BE2C (cell line): ENCODE measurements at regions not wholly inside any gene's neighbourhood (a gene's known extent, or its start where the extent isn't known, plus 50 kb on each side); places are given as distances from the start of the nearest gene placed in this dataset.
A peak's percentile ranks its signal among the peaks of the same experiment; 100 is the strongest.
"Not testable (repeated sequence)": the region's sequence is repeated elsewhere in the genome, so short reads cannot be mapped to it uniquely, and the experiment has no call there.

Experiments
- DNase-seq: peaks from one replicate; pipeline ENCODE4 v3.0.0-alpha.2; 2020
- H3K27me3 ChIP-seq: fragments of 250-450 bp; sonication (Bioruptor Pico); 2 replicates; pipeline ENCODE4 v1.5.1; 2020; ENCODE audit warnings: mild to moderate bottlenecking
- H3K36me3 ChIP-seq: fragments of 250-450 bp; sonication (Bioruptor Pico); 2 replicates; pipeline ENCODE4 v1.5.1; 2020; ENCODE audit warnings: mild to moderate bottlenecking
- H3K4me1 ChIP-seq: fragments of 250-450 bp; sonication (Bioruptor Pico); 2 replicates; pipeline ENCODE4 v1.5.1; 2020
- H3K4me3 ChIP-seq: 2 replicates; pipeline ENCODE4 v1.5.1; 2011; ENCODE audit warnings: low read depth, low read length
- H3K9me3 ChIP-seq: fragments of 250-450 bp; sonication (Bioruptor Pico); 2 replicates; pipeline ENCODE4 v1.5.1; 2020
- TF ChIP-seq, protein P1 (sequence below): IDR thresholded peaks from 2 replicates; pipeline ENCODE4 v1.5.1; 2012; ENCODE audit warnings: mild to moderate bottlenecking, low read depth, low read length

DNA sequence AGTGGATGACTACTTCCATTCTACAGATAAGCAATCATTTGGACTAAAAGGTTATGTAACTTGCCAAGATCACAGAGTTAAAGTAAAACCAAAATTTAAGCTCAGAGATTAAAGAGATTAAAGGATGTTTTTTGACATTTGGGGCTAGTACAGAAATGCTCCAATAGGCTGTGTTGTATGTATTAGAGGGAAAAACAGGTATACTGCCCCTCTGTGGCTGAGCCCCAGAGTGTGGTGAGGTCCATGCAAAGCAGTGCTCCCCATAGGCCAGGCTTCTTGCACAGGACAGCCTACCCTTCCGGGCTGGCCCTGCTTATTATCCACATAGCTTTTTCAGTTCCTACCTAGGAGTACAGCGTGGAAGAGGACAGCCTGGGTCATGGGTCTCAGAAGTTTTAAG, 322.8 kb downstream of the POM121L12 start:
- Histone ChIP-seq H3K4me1 (no peaks in the 10 kb centered on the region), H3K4me3 (no peak overlapping the region), H3K27me3 (no peaks in the 10 kb centered on the region), H3K9me3 (no peaks in the 10 kb centered on the region), H3K36me3 (no peaks in the 10 kb centered on the region)
- TF ChIP-seq, protein P1, sequence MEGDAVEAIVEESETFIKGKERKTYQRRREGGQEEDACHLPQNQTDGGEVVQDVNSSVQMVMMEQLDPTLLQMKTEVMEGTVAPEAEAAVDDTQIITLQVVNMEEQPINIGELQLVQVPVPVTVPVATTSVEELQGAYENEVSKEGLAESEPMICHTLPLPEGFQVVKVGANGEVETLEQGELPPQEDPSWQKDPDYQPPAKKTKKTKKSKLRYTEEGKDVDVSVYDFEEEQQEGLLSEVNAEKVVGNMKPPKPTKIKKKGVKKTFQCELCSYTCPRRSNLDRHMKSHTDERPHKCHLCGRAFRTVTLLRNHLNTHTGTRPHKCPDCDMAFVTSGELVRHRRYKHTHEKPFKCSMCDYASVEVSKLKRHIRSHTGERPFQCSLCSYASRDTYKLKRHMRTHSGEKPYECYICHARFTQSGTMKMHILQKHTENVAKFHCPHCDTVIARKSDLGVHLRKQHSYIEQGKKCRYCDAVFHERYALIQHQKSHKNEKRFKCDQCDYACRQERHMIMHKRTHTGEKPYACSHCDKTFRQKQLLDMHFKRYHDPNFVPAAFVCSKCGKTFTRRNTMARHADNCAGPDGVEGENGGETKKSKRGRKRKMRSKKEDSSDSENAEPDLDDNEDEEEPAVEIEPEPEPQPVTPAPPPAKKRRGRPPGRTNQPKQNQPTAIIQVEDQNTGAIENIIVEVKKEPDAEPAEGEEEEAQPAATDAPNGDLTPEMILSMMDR, result peak; percentile 20; the same call in 1 of the 2 replicates
- DNase-seq, result no peak

DNA sequence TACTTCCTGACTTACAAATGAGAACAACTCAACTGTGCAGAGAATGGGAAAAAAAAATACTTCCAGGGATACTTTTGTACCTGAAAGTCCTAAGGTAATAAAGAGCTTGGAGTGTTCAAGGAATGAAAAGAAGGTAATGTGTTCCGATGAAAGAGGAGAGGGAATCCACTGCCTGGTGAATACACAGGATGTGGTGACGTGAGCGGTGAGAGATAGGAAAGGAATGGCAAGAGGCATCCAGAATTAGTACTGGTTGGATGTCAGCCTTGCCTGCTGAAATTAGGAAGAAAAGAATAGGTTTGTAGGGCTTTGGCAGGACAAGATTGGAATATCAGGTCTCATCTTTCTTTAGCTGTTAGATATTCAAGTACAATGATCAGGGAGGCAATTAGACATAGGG, 347.7 kb downstream of the POM121L12 start:
- no peaks in the 10 kb centered on the region for H3K9me3 ChIP-seq
- TF ChIP-seq, protein P1, result no peak
- H3K4me1 ChIP-seq, result no peaks in the 10 kb centered on the region; the same call in 1 of the 2 replicates
- H3K4me3 ChIP-seq, result no peak overlapping the region
- no peaks in the 10 kb centered on the region for H3K27me3 ChIP-seq
- no peak for DNase-seq
- H3K36me3 ChIP-seq, result no peaks in the 10 kb centered on the region

DNA sequence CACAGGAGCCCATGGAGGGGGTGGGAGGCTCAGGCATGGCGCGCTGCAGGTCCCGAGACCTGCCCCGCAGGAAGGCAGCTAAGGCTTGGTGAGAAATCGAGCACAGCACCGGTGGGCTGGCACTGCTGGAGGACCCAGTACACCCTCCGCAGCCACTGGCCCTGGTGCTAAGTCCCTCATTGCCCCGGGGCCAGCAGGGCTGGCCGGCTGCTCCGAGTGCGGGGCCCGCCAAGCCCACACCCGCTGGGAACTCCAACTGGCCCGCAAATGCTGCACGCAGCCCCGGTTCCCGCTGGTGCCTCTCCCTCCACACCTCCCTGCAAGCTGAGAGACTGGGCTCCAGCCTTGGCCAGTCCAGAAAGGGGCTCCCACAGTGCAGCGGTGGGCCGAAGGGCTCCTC, 349.8 kb downstream of the POM121L12 start:
- not testable (repeated sequence) for H3K4me3 ChIP-seq, H3K36me3 ChIP-seq, DNase-seq, H3K9me3 ChIP-seq, H3K4me1 ChIP-seq, H3K27me3 ChIP-seq

DNA sequence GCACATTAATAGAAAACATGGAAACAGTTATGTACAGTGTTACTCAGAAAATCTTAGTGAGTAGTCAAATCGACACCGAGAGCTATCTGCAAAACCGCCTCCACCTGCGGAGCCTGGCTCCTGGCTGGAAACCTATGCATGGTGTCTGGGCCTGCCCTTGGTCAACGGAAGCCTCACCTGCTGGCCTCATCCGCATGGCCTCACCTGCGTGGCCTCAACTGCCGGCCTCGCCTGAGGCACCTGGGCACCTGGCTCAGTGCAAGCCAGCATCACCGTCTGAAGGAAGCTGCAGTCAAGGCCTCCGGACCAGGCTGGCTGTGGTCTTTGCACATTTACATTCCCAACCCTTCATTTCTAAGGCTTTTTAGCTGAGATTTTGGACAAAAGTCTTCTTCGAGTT, 352.1 kb downstream of the POM121L12 start:
- TF ChIP-seq, protein P1, result no peak
- Histone ChIP-seq H3K27me3 (no peaks in the 10 kb centered on the region), H3K9me3 (no peaks in the 10 kb centered on the region), H3K36me3 (no peaks in the 10 kb centered on the region), H3K4me3 (no peak overlapping the region), H3K4me1 (no peaks in the 10 kb centered on the region; the same call in 1 of the 2 replicates)
- no peak for DNase-seq

DNA sequence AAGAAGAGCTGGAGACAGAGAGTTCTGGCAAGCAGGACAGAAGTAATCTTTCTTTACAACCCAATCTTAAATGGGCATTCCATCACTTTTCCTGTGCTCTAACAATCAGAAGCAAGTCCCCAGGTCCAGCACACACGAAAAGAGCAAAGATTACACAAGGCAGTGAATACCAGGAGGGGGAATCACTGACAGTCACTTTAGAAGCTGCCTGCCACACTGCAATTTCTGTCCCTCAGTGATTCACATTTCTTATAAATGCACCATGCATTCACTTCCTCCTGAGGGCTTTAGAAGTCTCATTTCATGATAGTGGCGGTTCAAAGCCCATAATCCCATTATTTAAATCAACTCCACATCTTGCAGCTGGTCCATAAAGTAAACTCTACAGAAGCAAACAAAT, 362.5 kb downstream of the POM121L12 start:
- Histone ChIP-seq H3K4me3 (no peak overlapping the region), H3K4me1 (no peaks in the 10 kb centered on the region), H3K9me3 (no peaks in the 10 kb centered on the region), H3K36me3 (no peaks in the 10 kb centered on the region), H3K27me3 (no peaks in the 10 kb centered on the region)
- TF ChIP-seq, protein P1, result no peak
- DNase-seq, result no peak

DNA sequence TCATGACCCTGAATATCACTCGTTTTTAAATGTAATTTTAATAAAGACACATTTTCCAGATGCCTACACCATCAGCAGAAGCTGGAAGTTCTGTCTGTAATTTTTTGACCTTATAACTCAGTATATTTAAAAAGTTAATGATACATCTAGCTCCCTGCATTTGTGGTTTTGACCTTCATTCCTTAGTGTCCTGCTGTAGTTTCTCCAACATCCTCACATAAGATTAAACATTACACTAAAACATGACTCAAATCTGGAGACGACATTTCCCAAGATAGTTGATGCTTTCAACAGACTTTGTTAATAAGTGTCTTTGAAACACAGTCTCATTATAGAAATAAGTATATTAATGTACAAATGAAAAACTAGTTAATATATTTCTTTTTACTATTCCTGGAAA, 363.1 kb downstream of the POM121L12 start:
- Histone ChIP-seq H3K9me3 (no peaks in the 10 kb centered on the region), H3K4me1 (no peaks in the 10 kb centered on the region), H3K4me3 (no peak overlapping the region), H3K36me3 (no peaks in the 10 kb centered on the region), H3K27me3 (no peaks in the 10 kb centered on the region)
- TF ChIP-seq, protein P1, result no peak
- no peak for DNase-seq

DNA sequence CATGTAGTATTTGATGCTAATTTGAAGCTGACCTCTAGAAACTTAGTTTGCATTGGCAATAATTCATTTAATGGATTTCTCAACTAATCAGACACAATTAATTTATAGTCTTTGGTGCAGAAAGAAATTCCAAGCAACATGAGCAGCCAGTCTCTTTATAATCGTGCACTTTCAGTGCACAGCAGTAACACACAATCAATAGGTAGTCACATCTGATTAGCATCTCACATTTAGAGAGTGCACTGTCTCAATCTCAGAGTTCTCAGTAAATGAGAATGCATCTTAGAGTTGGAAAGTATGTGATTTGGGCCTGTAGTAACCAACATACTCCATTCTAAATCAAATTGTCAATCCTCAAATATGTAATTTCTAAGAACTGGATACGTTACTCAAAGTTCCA, 377.6 kb downstream of the POM121L12 start:
- no peak for DNase-seq
- no peak overlapping the region for H3K4me3 ChIP-seq
- H3K9me3 ChIP-seq, result no peaks in the 10 kb centered on the region
- H3K27me3 ChIP-seq, result no peaks in the 10 kb centered on the region
- TF ChIP-seq, protein P1, result no peak
- peaks cover 3% of the 10 kb centered on the region; the same call in 1 of the 2 replicates for H3K4me1 ChIP-seq
- no peaks in the 10 kb centered on the region for H3K36me3 ChIP-seq
